Vagina (tissue), 2 donors: ENCODE measurements at regions not wholly inside any gene's neighbourhood (a gene's known extent, or its start where the extent isn't known, plus 50 kb on each side); places are given as distances from the start of the nearest gene placed in this dataset.

ENCODE experiments used
- DNase-seq, 2 donors: peaks; one replicate each; pipeline ENCODE4 v3.0.0-alpha.2; 2017; ENCODE audit errors: extremely low spot score in 2 of 2
- H3K27ac ChIP-seq: fragments of 200-600 bp; sonication (generic); one replicate; pipeline ENCODE4 v1.5.1; 2019
- H3K27me3 ChIP-seq: fragments of 200-600 bp; sonication (generic); one replicate; pipeline ENCODE4 v1.5.1; 2019
- H3K36me3 ChIP-seq, 2 donors: fragments of 200-600 bp; sonication (generic); one replicate each; pipeline ENCODE4 v1.5.1; 2017 to 2019
- H3K4me1 ChIP-seq: fragments of 200-600 bp; sonication (generic); one replicate; pipeline ENCODE4 v1.5.1; 2019
- H3K4me3 ChIP-seq, 2 donors: fragments of 200-600 bp; sonication (generic); 1 replicate in 1 of 2; 2 replicates in 1 of 2; pipeline ENCODE4 v1.5.1; 2016 to 2019
- H3K9me3 ChIP-seq: fragments of 200-600 bp; sonication (generic); one replicate; pipeline ENCODE4 v1.5.1; 2019
- POLR2A ChIP-seq, 2 donors: fragments of 450-650 bp; IDR thresholded peaks; one replicate each; pipeline ENCODE4 v1.6.1; 2017; ENCODE audit warnings: antibody characterized with exemption in 2 of 2, mild to moderate bottlenecking in 2 of 2, moderate library complexity in 2 of 2
- POLR2AphosphoS5 ChIP-seq, 2 donors: sonication (generic); formaldehyde crosslinking; IDR thresholded peaks; one replicate each; pipeline ENCODE4 v1.9.0; 2017; ENCODE audit warnings: antibody characterized with exemption in 2 of 2, mild to moderate bottlenecking in 2 of 2, low read depth in 1 of 2; ENCODE audit not compliant: insufficient read depth in 1 of 2
- intact Hi-C: fragments of 100-400 bp; cut with DNase I; formaldehyde crosslinking; loops from one replicate; pipeline ENCODE4 v1.15.1; 2023
- TF ChIP-seq, protein P1 (sequence below), 3 experiments: fragments of 450-650 bp in 2 of 3; fragments of 200-600 bp in 1 of 3; sonication (generic) in 1 of 3; IDR thresholded peaks; one replicate each; pipeline ENCODE4 v1.5.1; 2017 to 2019; ENCODE audit warnings: antibody characterized with exemption in 3 of 3, mild to moderate bottlenecking in 2 of 3, moderate library complexity in 2 of 3

- Histone ChIP-seq H3K4me1 (no peaks in the 10 kb centered on the region), H3K9me3 (no peaks in the 10 kb centered on the region), H3K4me3 (no peak overlapping the region), H3K27me3 (no peaks in the 10 kb centered on the region), H3K36me3 (no peaks in the 10 kb centered on the region), H3K27ac (no peak overlapping the region)
- TF ChIP-seq, protein P1, sequence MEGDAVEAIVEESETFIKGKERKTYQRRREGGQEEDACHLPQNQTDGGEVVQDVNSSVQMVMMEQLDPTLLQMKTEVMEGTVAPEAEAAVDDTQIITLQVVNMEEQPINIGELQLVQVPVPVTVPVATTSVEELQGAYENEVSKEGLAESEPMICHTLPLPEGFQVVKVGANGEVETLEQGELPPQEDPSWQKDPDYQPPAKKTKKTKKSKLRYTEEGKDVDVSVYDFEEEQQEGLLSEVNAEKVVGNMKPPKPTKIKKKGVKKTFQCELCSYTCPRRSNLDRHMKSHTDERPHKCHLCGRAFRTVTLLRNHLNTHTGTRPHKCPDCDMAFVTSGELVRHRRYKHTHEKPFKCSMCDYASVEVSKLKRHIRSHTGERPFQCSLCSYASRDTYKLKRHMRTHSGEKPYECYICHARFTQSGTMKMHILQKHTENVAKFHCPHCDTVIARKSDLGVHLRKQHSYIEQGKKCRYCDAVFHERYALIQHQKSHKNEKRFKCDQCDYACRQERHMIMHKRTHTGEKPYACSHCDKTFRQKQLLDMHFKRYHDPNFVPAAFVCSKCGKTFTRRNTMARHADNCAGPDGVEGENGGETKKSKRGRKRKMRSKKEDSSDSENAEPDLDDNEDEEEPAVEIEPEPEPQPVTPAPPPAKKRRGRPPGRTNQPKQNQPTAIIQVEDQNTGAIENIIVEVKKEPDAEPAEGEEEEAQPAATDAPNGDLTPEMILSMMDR (IDR thresholded peaks at IDR 0.05) = no peak
- TF ChIP-seq POLR2AphosphoS5 (IDR thresholded peaks at IDR 0.05; ENCODE audit: insufficient read depth in 1 of 2, low read depth in 1 of 2) = no peak
- no peak for DNase-seq
- intact Hi-C loops = no loop called here
Measured at GRCh38 chr4:153905231-153905630, 116.3 kb upstream of the SFRP2 start.

- Histone ChIP-seq H3K4me1 (no peaks in the 10 kb centered on the region), H3K4me3 (no peak overlapping the region), H3K36me3 (no peaks in the 10 kb centered on the region), H3K27ac (no peak overlapping the region), H3K9me3 (no peaks in the 10 kb centered on the region), H3K27me3 (no peaks in the 10 kb centered on the region)
- intact Hi-C loops = no loop called here
- no peak for DNase-seq
- TF ChIP-seq, protein P1 (IDR thresholded peaks at IDR 0.05) = no peak
- TF ChIP-seq POLR2A (IDR thresholded peaks at IDR 0.05) = no peak
- TF ChIP-seq POLR2AphosphoS5 (IDR thresholded peaks at IDR 0.05; ENCODE audit: insufficient read depth in 1 of 2, low read depth in 1 of 2) = no peak
Measured at GRCh38 chr4:153904011-153904410, 115.1 kb upstream of the SFRP2 start.

GRCh38 chr4:153901220-153901619, 112.3 kb upstream of the SFRP2 start:
- no peaks in the 10 kb centered on the region for H3K36me3 ChIP-seq
- no peak overlapping the region for H3K27ac ChIP-seq
- no peak for DNase-seq
- H3K9me3 ChIP-seq = no peaks in the 10 kb centered on the region
- no peaks in the 10 kb centered on the region for H3K27me3 ChIP-seq
- H3K4me3 ChIP-seq = no peak overlapping the region
- TF ChIP-seq POLR2AphosphoS5 (IDR thresholded peaks at IDR 0.05; ENCODE audit: insufficient read depth in 1 of 2, low read depth in 1 of 2) = no peak
- TF ChIP-seq, protein P1 (IDR thresholded peaks at IDR 0.05) = no peak
- no peak for TF ChIP-seq POLR2A (IDR thresholded peaks at IDR 0.05)
- intact Hi-C loops = no loop called here
- H3K4me1 ChIP-seq = no peaks in the 10 kb centered on the region

DNA sequence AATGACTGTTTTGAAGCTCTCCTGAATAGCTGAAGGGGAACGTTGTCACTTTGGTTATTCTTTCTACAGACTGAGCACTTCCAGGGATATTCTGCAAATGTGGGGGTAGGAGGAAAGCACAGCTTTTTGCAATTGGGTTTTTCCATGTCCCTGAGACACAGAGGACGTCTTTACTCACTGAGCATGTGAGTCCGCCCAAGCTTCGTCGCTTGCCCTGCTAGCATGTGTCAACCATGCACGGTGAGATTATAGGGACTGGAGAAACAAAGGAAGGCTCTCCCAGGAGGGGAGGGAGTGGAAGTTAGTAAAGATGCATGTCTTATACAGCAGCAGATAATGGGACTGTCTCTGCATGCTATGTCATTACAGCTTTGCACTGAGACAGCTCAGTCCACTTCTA, 111.5 kb upstream of the SFRP2 start:
- H3K27ac ChIP-seq = no peak overlapping the region
- DNase-seq = no peak
- intact Hi-C loops = no loop called here
- no peaks in the 10 kb centered on the region for H3K36me3 ChIP-seq
- no peak overlapping the region for H3K4me3 ChIP-seq
- H3K4me1 ChIP-seq = no peaks in the 10 kb centered on the region
- no peaks in the 10 kb centered on the region for H3K27me3 ChIP-seq
- TF ChIP-seq, protein P1 (IDR thresholded peaks at IDR 0.05) = no peak
- no peak for TF ChIP-seq POLR2A (IDR thresholded peaks at IDR 0.05)
- no peak for TF ChIP-seq POLR2AphosphoS5 (IDR thresholded peaks at IDR 0.05; ENCODE audit: insufficient read depth in 1 of 2, low read depth in 1 of 2)
- no peaks in the 10 kb centered on the region for H3K9me3 ChIP-seq

- peaks cover 4% of the 10 kb centered on the region for H3K4me1 ChIP-seq
- TF ChIP-seq, protein P1 (IDR thresholded peaks at IDR 0.05) = no peak
- TF ChIP-seq POLR2AphosphoS5 (IDR thresholded peaks at IDR 0.05; ENCODE audit: insufficient read depth in 1 of 2, low read depth in 1 of 2) (no peak), POLR2A (IDR thresholded peaks at IDR 0.05) (no peak)
- no peak overlapping the region for H3K27ac ChIP-seq
- H3K4me3 ChIP-seq = no peak overlapping the region
- DNase-seq = no peak
- intact Hi-C loops = no loop called here
- H3K36me3 ChIP-seq = no peaks in the 10 kb centered on the region
- no peaks in the 10 kb centered on the region for H3K9me3 ChIP-seq
- no peaks in the 10 kb centered on the region for H3K27me3 ChIP-seq
Measured at GRCh38 chr4:153890761-153891160, 101.9 kb upstream of the SFRP2 start.
